ENCODE measurements at regions not wholly inside any gene's neighbourhood (a gene's known extent, or its start where the extent isn't known, plus 50 kb on each side); places are given as distances from the start of the nearest gene placed in this dataset.

DNA sequence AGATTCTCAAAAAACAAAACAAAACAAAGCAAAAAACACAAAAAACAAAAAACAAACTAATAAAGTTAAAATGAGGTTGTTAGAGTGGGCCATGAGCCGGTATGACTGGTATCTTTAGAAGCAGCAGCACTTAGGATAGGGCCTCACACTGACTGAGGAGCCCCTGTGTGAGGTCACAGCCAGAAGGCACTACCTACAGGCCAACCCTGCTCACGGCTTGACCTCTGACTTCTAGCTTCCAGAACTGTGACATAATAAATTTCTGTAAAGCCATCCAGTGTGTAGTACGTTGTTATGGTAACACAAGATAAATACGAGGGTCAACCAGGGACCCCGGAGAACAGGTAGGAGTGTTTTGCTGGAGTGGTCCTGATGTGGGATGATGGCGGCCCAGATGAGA is 629.6 kb downstream of the VRK1 start:
- H3K9me3 ChIP-seq (ENCODE audit: control insufficient read depth, insufficient read depth, low read length), result peaks cover 49% of the 10 kb centered on the region
- no peak overlapping the region for H3K27ac ChIP-seq (ENCODE audit: low read depth, low read length)
- TF ChIP-seq, protein P1, sequence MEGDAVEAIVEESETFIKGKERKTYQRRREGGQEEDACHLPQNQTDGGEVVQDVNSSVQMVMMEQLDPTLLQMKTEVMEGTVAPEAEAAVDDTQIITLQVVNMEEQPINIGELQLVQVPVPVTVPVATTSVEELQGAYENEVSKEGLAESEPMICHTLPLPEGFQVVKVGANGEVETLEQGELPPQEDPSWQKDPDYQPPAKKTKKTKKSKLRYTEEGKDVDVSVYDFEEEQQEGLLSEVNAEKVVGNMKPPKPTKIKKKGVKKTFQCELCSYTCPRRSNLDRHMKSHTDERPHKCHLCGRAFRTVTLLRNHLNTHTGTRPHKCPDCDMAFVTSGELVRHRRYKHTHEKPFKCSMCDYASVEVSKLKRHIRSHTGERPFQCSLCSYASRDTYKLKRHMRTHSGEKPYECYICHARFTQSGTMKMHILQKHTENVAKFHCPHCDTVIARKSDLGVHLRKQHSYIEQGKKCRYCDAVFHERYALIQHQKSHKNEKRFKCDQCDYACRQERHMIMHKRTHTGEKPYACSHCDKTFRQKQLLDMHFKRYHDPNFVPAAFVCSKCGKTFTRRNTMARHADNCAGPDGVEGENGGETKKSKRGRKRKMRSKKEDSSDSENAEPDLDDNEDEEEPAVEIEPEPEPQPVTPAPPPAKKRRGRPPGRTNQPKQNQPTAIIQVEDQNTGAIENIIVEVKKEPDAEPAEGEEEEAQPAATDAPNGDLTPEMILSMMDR (IDR thresholded peaks at IDR 0.05; ENCODE audit: low read depth, low read length), result no peak
- no peak for DNase-seq (ENCODE audit: low read depth, low spot score)
- CTCF ChIA-PET, result no interaction called here
- POLR2A ChIA-PET, result no interaction called here
- H3K4me3 ChIP-seq (ENCODE audit: low read depth, low read length), result no peak overlapping the region
- no peaks in the 10 kb centered on the region for H3K27me3 ChIP-seq (ENCODE audit: control insufficient read depth, insufficient read depth, low read length)

DNA sequence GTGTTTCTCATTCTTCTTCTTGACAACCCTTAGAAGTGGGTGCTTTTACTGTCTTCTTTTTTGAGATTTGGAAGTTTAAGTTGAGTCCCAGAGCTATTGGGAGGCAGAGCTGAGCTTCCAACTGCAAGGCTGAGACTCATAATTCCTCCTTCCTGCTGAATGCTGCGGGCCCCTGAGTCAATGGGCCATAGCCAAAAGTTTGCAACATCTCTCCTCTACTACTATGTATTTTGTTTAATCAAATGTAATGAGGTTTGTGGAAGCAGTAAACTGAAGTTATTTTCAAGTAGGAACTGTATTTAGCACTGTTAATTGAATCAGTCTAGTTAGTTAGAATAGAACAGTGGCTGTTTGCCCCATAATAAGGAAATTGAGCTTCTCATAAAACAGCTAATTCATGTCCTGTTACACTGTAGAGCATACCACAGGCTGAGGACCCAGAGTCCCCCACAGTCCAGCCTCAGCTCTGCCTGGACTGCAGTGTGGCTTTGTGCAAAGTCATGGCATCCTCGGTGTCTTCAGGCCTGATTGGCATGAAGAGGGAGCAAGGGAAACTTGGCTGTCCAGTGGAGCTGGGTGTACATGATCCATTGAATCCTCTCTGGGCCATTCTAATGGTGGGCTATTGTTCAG is 631.7 kb downstream of the VRK1 start:
- Histone ChIP-seq H3K4me3 (ENCODE audit: low read depth, low read length) (no peak overlapping the region), H3K27ac (ENCODE audit: low read depth, low read length) (no peak overlapping the region), H3K9me3 (ENCODE audit: control insufficient read depth, insufficient read depth, low read length) (peaks cover 55% of the 10 kb centered on the region), H3K27me3 (ENCODE audit: control insufficient read depth, insufficient read depth, low read length) (no peaks in the 10 kb centered on the region)
- ChIA-PET CTCF (no interaction called here), POLR2A (no interaction called here)
- no peak for DNase-seq (ENCODE audit: low read depth, low spot score)
- TF ChIP-seq, protein P1 (IDR thresholded peaks at IDR 0.05; ENCODE audit: low read depth, low read length), result no peak

DNA sequence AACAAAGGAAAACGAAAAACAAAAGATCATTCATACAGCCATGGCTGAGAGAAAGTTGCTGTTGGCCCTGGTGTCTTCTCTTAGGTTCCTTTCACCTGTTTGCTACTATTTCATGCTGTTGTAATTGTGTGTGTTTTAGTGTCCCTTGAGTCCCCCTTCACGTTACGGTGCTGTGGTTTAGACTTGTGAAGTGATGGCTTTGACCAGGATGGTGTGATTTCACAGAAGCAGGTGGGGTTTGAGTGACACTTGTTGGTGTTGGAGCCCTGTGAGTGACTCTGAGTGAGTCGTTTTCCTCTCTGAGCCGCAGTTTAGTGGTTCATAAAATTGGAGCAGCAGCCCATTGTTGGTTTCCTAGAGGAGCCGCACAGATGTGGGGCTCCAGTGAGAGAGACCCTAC is 635.4 kb downstream of the VRK1 start:
- CTCF ChIA-PET, result no interaction called here
- POLR2A ChIA-PET, result no interaction called here
- no peak for DNase-seq (ENCODE audit: low read depth, low spot score)
- Histone ChIP-seq H3K4me3 (ENCODE audit: low read depth, low read length) (no peak overlapping the region), H3K27me3 (ENCODE audit: control insufficient read depth, insufficient read depth, low read length) (no peaks in the 10 kb centered on the region), H3K9me3 (ENCODE audit: control insufficient read depth, insufficient read depth, low read length) (peaks cover 48% of the 10 kb centered on the region), H3K27ac (ENCODE audit: low read depth, low read length) (no peak overlapping the region)
- TF ChIP-seq, protein P1 (IDR thresholded peaks at IDR 0.05; ENCODE audit: low read depth, low read length), result no peak

DNA sequence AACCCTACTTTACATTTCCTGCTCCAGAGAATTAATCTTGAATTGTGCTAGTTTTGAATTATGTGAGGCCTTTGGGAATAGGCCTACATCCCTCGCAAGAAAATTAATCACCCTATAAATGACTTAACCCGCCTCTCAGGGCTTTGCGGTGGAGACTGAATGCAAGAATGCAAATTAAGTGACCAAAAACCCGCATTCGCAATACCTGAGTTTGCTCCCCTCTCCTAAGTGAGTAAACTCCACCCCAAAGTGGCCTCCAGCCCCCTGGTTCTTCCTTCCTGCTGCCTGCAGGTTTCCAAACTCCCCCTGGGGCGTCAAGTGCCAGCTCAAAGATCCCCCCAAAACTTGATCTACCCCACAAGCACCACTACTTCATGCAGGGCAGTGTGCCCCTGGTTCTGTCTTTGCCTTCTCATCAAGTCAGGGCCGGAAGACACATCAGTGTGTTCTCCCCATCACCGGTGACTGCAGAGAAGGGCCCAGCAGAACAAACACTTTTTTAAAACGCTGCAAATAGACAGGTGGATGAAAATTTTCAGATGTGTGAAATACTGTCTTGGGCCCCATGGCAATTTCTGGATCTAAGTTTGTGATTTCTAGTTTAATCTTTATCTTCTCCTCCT is 644.7 kb downstream of the VRK1 start:
- ChIA-PET CTCF (no interaction called here), POLR2A (no interaction called here)
- TF ChIP-seq, protein P1 (IDR thresholded peaks at IDR 0.05; ENCODE audit: low read depth, low read length), result no peak
- H3K27ac ChIP-seq (ENCODE audit: low read depth, low read length), result no peak overlapping the region
- peaks cover 40% of the 10 kb centered on the region for H3K9me3 ChIP-seq (ENCODE audit: control insufficient read depth, insufficient read depth, low read length)
- H3K27me3 ChIP-seq (ENCODE audit: control insufficient read depth, insufficient read depth, low read length), result no peaks in the 10 kb centered on the region
- DNase-seq (ENCODE audit: low read depth, low spot score), result no peak
- no peak overlapping the region for H3K4me3 ChIP-seq (ENCODE audit: low read depth, low read length)

DNA sequence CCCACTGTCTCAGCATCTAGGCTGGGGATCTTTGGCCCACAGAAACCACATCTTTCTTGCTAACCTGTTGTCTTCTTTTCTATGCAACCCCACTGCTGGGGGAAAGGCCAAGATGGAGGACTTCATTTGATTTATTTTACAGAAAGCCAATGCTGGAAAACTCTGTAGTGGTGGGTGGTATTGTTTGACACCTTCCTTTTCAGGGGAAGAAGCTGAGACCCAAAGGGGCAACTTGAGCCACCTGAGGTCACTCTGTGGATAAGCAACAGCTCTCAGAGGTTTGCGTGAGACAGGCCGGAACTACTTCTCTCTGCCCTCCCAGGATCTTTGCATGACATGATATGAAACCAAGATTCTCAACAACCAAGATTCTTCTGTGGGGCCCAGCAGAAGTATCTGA is 645.2 kb downstream of the VRK1 start:
- no peaks in the 10 kb centered on the region for H3K27me3 ChIP-seq (ENCODE audit: control insufficient read depth, insufficient read depth, low read length)
- H3K9me3 ChIP-seq (ENCODE audit: control insufficient read depth, insufficient read depth, low read length), result peaks cover 43% of the 10 kb centered on the region
- H3K4me3 ChIP-seq (ENCODE audit: low read depth, low read length), result no peak overlapping the region
- ChIA-PET POLR2A (no interaction called here), CTCF (no interaction called here)
- TF ChIP-seq, protein P1 (IDR thresholded peaks at IDR 0.05; ENCODE audit: low read depth, low read length), result no peak
- DNase-seq (ENCODE audit: low read depth, low spot score), result no peak
- no peak overlapping the region for H3K27ac ChIP-seq (ENCODE audit: low read depth, low read length)

Measured in AG04450 (cell line).